DND-41 (cell line): ENCODE measurements at regions not wholly inside any gene's neighbourhood (a gene's known extent, or its start where the extent isn't known, plus 50 kb on each side); places are given as distances from the start of the nearest gene placed in this dataset.

Source experiments
- ATAC-seq: fragments of 200-7000 bp; cut with Tn5 transposase; 3 replicates; pipeline ENCODE4 v1.9.1; 2021; ENCODE audit warnings: low read depth; ENCODE audit not compliant: insufficient read depth
- DNase-seq: peaks from one replicate; pipeline ENCODE4 v3.0.0-alpha.2; 2020
- H2AFZ ChIP-seq: 2 replicates; pipeline ENCODE4 v1.6.0; 2012; ENCODE audit warnings: low read depth, low read length
- H3K27ac ChIP-seq: 2 replicates; pipeline ENCODE4 v1.5.1; 2012; ENCODE audit warnings: low read length, inconsistent platforms
- H3K27me3 ChIP-seq: fragments of 200-600 bp; sonication (generic); 2 replicates; pipeline ENCODE4 v1.6.0; 2012; ENCODE audit warnings: low read length, mild to moderate bottlenecking, inconsistent platforms; ENCODE audit not compliant: insufficient read depth, poor library complexity
- H3K36me3 ChIP-seq: 2 replicates; pipeline ENCODE4 v1.5.1; 2012; ENCODE audit warnings: low read length, inconsistent platforms; ENCODE audit not compliant: insufficient read depth
- H3K4me1 ChIP-seq: 2 replicates; pipeline ENCODE4 v1.5.1; 2012; ENCODE audit warnings: mild to moderate bottlenecking, low read length; ENCODE audit not compliant: insufficient read depth
- H3K4me2 ChIP-seq: 2 replicates; pipeline ENCODE4 v1.6.0; 2012; ENCODE audit warnings: mild to moderate bottlenecking, moderate library complexity, low read length, inconsistent platforms; ENCODE audit not compliant: insufficient read depth
- H3K4me3 ChIP-seq, 2 experiments: fragments of 200-600 bp in 1 of 2; shearing (Covaris generic) in 1 of 2; 2 replicates each; pipeline ENCODE4 v1.5.1; 2012 to 2016; ENCODE audit warnings: inconsistent platforms in 2 of 2, low read length in 2 of 2, mild to moderate bottlenecking in 2 of 2, low read depth in 1 of 2, moderate library complexity in 1 of 2
- H3K79me2 ChIP-seq: 2 replicates; pipeline ENCODE4 v1.6.0; 2012; ENCODE audit warnings: low read length, inconsistent platforms; ENCODE audit not compliant: insufficient read depth
- H3K9ac ChIP-seq: 2 replicates; pipeline ENCODE4 v1.6.0; 2012; ENCODE audit warnings: low read depth, mild to moderate bottlenecking, inconsistent platforms, low read length, moderate library complexity
- H3K9me3 ChIP-seq: 2 replicates; pipeline ENCODE4 v1.5.1; 2012; ENCODE audit warnings: low read length, moderate library complexity, mild to moderate bottlenecking, inconsistent platforms; ENCODE audit not compliant: insufficient read depth, severe bottlenecking
- H4K20me1 ChIP-seq: 2 replicates; pipeline ENCODE4 v1.6.0; 2012; ENCODE audit warnings: low read length; ENCODE audit not compliant: insufficient read depth
- EZH2 ChIP-seq: IDR thresholded peaks from 3 replicates; pipeline ENCODE4 v1.6.1; 2012; ENCODE audit warnings: borderline replicate concordance, low read depth, mild to moderate bottlenecking, moderate library complexity, low read length, inconsistent platforms; ENCODE audit not compliant: severe bottlenecking
- TF ChIP-seq, protein P1 (sequence below): IDR thresholded peaks from 2 replicates; pipeline ENCODE4 v1.5.1; 2012; ENCODE audit warnings: borderline replicate concordance, low read length, moderate library complexity, mild to moderate bottlenecking; ENCODE audit not compliant: poor library complexity, severe bottlenecking; ENCODE audit errors: extremely low read depth

DNA sequence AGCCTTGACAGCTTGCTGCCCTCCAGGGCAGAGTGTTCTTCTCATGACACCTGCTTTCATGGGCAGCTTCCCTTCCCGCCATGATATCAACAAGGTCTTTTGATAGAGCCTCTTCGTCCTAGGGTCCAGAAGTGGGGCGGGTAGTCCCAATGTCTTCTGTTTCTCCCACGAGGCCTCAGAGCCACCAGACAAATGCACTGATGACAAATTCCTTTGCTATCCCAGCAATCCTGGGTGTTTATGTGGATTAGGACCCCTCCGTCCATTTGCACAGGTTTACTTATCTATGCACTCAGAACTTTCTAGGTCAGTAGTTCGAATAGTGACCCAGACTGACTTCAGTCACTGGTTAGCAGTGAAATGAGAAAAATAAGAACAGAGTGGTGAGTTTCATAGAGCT, 52.6 kb upstream of the PRMT8 start:
- no peak for DNase-seq
- Histone ChIP-seq H3K4me3 (no peak overlapping the region), H4K20me1 (no peaks in the 10 kb centered on the region), H3K9me3 (no peaks in the 10 kb centered on the region), H3K4me2 (no peak overlapping the region), H3K27ac (no peak overlapping the region), H3K36me3 (no peaks in the 10 kb centered on the region), H2AFZ (no peak overlapping the region), H3K27me3 (peaks cover 9% of the 10 kb centered on the region), H3K4me1 (no peaks in the 10 kb centered on the region), H3K9ac (no peak overlapping the region), H3K79me2 (no peaks in the 10 kb centered on the region)
- ATAC-seq = no peak
- no peak for TF ChIP-seq EZH2
- TF ChIP-seq, protein P1, sequence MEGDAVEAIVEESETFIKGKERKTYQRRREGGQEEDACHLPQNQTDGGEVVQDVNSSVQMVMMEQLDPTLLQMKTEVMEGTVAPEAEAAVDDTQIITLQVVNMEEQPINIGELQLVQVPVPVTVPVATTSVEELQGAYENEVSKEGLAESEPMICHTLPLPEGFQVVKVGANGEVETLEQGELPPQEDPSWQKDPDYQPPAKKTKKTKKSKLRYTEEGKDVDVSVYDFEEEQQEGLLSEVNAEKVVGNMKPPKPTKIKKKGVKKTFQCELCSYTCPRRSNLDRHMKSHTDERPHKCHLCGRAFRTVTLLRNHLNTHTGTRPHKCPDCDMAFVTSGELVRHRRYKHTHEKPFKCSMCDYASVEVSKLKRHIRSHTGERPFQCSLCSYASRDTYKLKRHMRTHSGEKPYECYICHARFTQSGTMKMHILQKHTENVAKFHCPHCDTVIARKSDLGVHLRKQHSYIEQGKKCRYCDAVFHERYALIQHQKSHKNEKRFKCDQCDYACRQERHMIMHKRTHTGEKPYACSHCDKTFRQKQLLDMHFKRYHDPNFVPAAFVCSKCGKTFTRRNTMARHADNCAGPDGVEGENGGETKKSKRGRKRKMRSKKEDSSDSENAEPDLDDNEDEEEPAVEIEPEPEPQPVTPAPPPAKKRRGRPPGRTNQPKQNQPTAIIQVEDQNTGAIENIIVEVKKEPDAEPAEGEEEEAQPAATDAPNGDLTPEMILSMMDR = no peak
